ENCODE measurements at regions not wholly inside any gene's neighbourhood (a gene's known extent, or its start where the extent isn't known, plus 50 kb on each side); places are given as distances from the start of the nearest gene placed in this dataset.

GRCh38 chr9:23596913-23597634, 229.0 kb downstream of the ELAVL2 start:
- TF ChIP-seq CTCF (IDR thresholded peaks at IDR 0.05; ENCODE audit: low read depth, low read length) (no peak), POLR2A (IDR thresholded peaks at IDR 0.05; ENCODE audit: extremely low read depth, insufficient read length) (no peak)
